SH-SY5Y (cell line): ENCODE measurements at regions not wholly inside any gene's neighbourhood (a gene's known extent, or its start where the extent isn't known, plus 50 kb on each side); places are given as distances from the start of the nearest gene placed in this dataset.

ENCODE experiments used
- GATA2 ChIP-seq: IDR thresholded peaks from 2 replicates; pipeline ENCODE4 v1.6.1; 2011; ENCODE audit warnings: mild to moderate bottlenecking, low read depth, low read length
- GATA3 ChIP-seq: IDR thresholded peaks from 2 replicates; pipeline ENCODE4 v1.6.1; 2011; ENCODE audit warnings: low read depth, mild to moderate bottlenecking, low read length, moderate library complexity

DNA sequence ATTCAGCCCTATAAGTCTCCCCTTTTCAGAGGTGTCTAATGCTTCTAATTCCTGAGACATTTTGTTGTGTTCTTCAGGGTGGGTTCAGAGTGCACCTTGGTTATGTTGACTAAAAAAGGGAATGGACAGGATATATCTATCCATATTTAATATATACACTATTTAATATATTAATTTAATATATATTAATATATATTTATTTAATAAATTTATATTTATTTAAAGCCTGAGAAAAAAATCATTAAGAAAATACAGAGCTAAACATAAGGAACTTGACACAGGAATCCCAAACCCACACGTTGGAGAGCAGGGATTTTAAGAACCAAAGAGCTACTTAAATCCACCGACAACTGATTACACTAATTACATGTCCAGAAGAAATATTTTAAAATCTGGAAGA, 674.2 kb upstream of the KIRREL3 start:
- TF ChIP-seq GATA2: no peak
- no peak for TF ChIP-seq GATA3

DNA sequence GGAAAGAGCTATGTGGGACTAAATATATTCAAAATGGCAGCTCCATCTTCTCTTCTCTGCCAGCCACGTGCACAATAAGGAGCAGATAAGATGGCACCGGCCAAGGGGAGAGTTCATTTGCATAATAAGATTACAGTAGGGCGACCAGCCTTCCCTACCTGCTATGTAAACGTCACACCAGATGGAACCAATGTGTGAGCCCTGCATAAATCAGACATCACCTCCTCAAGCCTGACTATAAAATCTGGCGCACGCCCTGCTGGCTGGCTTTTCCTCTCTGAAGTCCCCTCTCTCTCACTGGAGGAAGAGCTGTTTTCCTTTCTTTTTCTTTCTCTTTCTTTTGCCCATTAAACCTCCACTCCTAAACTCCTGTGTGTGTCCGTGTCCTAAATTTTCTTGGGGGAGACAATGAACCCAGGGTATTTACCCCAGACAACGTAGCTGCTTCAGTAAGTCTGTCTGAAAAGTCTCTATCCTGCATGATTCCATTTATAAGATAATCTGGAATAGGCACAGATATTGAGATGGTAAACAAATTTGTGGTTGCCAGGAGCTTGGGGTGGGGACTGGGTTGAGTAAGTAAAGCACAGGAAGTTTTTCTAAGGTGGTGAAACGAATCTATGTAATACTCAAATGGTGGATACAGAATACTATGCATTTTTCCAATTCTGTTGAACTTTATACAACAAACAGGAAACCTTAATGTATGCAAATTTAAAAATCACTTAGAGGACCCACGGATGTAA, 670.0 kb upstream of the KIRREL3 start:
- TF ChIP-seq GATA2: no peak
- no peak for TF ChIP-seq GATA3

GRCh38 chr11:127656116-127656836, 655.7 kb upstream of the KIRREL3 start:
- TF ChIP-seq GATA3: no peak
- TF ChIP-seq GATA2: no peak

DNA sequence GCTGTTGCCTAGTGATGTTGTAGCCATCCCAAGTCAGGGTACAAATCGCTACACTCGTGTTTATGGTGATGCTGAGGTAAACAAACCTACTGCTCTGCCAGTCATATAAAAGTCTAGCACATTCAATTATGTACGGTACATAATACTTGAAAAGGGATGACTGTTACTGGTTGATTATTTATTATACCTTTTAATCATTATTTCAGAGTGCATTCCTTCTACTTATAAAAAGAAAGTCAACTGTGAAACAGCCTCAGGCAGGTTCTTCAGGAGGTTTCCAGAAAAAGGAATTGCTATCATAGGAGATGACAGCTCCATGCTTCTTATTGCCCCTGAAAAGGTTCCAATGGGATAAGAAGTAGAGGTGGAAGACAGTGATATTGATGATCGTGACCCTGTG, 652.5 kb upstream of the KIRREL3 start:
- TF ChIP-seq GATA2 (no peak), GATA3 (no peak)

DNA sequence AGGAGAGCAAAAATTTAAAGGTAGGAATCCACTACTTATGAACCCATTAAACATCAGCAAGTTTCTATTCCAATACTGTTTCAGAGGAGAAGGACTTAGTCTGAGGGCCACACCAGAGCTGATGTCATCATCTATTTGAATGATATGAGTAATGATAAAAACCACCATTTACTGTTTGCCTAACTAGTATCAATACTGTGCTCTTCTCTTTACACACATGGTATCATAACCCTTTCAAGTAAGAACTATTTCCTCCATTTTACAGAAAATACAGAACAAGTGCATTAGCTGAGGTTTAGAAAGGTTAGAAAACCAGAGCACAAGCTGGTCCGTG, 651.3 kb upstream of the KIRREL3 start:
- TF ChIP-seq GATA3: no peak
- TF ChIP-seq GATA2: no peak

DNA sequence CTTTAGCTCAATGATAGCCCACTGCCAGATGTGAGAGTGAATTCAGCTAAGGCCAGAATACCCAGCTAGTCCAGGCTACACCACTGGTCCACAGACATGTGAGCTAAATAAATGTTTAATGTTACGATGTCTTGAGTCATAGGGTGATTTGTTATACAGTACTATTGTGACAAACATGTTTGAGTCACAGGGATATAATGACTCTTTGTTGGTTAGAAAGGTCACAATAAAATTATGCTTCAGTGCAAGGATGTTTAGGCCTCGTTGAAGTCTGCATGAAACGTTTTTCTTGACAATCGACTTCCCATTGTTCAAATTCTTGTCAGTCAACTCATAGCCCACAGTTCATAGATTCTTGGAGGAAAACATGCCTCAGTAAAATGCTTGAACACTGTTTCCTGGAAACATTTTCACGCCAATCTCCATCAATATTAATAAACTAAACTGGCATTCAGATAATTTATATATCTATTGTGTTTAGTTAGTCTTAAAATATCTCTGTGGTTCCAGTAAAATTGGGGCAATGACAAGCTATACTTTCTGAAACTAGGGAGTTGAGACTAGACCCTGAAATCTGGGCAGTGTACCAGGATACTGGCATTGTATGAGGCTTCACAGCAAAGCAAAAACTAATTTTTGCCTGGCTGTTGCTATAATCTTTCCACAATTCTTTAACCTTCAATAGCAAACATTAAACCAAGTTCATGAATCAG, 650.8 kb upstream of the KIRREL3 start:
- TF ChIP-seq GATA3 (no peak), GATA2 (no peak)

GRCh38 chr11:127649958-127650357, 649.4 kb upstream of the KIRREL3 start:
- TF ChIP-seq GATA3 (no peak), GATA2 (no peak)

DNA sequence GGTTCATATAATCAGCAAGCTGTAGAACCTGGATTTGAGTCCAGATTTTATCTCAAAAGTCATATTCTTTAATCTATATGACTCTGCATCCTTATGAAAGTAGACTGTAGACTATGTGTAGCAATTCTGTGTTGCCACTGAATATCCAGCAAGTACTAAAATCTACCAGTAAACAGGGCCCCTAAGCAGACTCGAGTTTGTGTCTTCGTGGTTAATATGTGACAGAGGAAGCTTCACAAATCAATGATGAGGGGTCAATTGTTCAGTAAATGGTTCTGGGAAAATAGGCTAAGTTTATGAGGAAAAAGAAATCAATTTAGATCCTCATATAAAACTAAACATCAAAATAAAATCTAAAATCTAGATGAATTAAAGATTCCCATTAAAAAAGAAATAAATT, 648.5 kb upstream of the KIRREL3 start:
- TF ChIP-seq GATA3 (no peak), GATA2 (no peak)

DNA sequence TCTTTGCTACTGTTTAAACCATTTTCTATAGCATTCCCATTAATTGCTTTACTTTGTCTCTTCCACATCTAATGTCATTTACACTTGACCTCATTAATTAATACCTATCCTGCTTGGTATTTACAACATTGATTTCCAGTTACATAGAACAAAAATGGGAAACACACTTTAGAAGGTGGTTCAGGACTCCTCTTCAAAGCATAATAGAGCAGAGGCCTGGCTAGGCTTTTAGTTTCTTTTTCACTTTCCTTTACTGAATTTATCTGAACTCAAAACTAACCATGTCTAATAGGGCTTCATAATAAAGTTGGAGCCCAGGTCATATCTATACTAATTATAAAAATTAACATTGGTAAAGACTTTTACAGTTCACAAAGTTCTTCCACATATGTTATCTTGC, 648.0 kb upstream of the KIRREL3 start:
- TF ChIP-seq GATA3: no peak
- no peak for TF ChIP-seq GATA2

DNA sequence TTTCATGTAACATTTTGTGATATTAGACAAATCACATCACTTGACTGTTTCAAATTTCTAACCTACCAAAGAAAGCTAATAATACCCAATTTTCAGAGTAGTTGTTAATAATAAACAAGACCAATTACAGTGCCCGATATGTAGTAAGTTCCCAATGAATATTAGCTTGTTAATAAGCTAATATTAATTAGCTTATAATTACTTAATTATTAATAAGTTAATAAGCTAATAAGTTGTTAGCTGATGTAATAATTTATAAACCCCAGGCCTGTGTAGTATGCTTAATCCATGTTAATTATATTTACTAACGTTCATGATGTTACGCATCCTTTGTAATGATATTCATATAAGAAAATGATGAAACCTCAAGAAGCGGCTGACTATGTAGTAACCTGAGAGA, 643.8 kb upstream of the KIRREL3 start:
- no peak for TF ChIP-seq GATA2
- TF ChIP-seq GATA3: no peak

- TF ChIP-seq GATA3: no peak
- TF ChIP-seq GATA2: 0 out of 2 replicates have a peak, but pooled peaks have one; percentile 7
Measured at GRCh38 chr11:127643268-127644058, 642.9 kb upstream of the KIRREL3 start.

GRCh38 chr11:127640561-127641451, 640.2 kb upstream of the KIRREL3 start:
- no peak for TF ChIP-seq GATA2
- TF ChIP-seq GATA3: no peak

- no peak for TF ChIP-seq GATA2
- no peak for TF ChIP-seq GATA3
Measured at GRCh38 chr11:127639916-127640315, 639.3 kb upstream of the KIRREL3 start.
